ENCODE measurements at regions not wholly inside any gene's neighbourhood (a gene's known extent, or its start where the extent isn't known, plus 50 kb on each side); places are given as distances from the start of the nearest gene placed in this dataset.

- TF ChIP-seq CTCF (IDR thresholded peaks at IDR 0.05) (no peak), POLR2A (IDR thresholded peaks at IDR 0.05) (no peak)
Measured at GRCh38 chr15:93816815-93817214, 414.5 kb upstream of the MCTP2 start.

Measured in testis (tissue), 2 donors.